ENCODE measurements at regions not wholly inside any gene's neighbourhood (a gene's known extent, or its start where the extent isn't known, plus 50 kb on each side); places are given as distances from the start of the nearest gene placed in this dataset.

GRCh38 chr7:48708635-48709034 lies 215.7 kb upstream of the CDC14C start:
- TF ChIP-seq CTCF (IDR thresholded peaks at IDR 0.05; ENCODE audit: poor library complexity) (no peak), EZH2 (IDR thresholded peaks at IDR 0.05; ENCODE audit: borderline replicate concordance) (no peak)
